K562 (cell line): ENCODE measurements at regions not wholly inside any gene's neighbourhood (a gene's known extent, or its start where the extent isn't known, plus 50 kb on each side); places are given as distances from the start of the nearest gene placed in this dataset.

Experiments
- ATAC-seq: fragments of 200-7000 bp; cut with Tn5 transposase; 3 replicates; pipeline ENCODE4 v1.9.1; 2020; ENCODE audit warnings: moderate library complexity
- BruUV-seq: library from RNA; stranded (reverse); fragments of 400-500 nt; replicated peaks from 2 replicates; lab custom pipeline; 2021; lab: Mats Ljungman, UMichigan
- CTCF ChIA-PET: fragments of 300-600 bp; formaldehyde crosslinking; extraction: SDS; loops from one replicate; lab custom pipeline; 2021; ENCODE audit warnings: low intra/inter-chr PET ratio; lab: Yijun Ruan, JAX
- POLR2A ChIA-PET: fragments of 300-600, 350-650 bp; sonication (Branson Sonifier 250); formaldehyde crosslinking; extraction: SDS; loops from one replicate; lab custom pipeline; 2021; ENCODE audit warnings: antibody characterized with exemption, inconsistent platforms; lab: Yijun Ruan, JAX
- DNase-seq, 4 experiments: peaks; one replicate each; pipeline versions ENCODE4 v3.0.0 to v3.0.0-alpha.2; 2011 to 2018; ENCODE audit warnings: low spot score in 3 of 4, mixed read lengths in 3 of 4; ENCODE audit errors: extremely low read depth in 1 of 4
- FAIRE-seq: peaks from 2 replicates; lab custom pipeline; 2011; peaks lifted over from hg19 to GRCh38; lab: Jason Lieb, UNC
- H2AFZ ChIP-seq: 2 replicates; pipeline ENCODE4 v1.6.0; 2011; ENCODE audit warnings: low read depth, low read length, control low read depth, inconsistent platforms
- H3K27ac ChIP-seq: fragments of 200-600 bp; 3 replicates; pipeline ENCODE4 v1.8.0; 2011; ENCODE audit warnings: low read depth, mild to moderate bottlenecking, control low read depth, inconsistent platforms, low read length, moderate library complexity, mixed read lengths; ENCODE audit errors: extremely low read depth
- H3K27me3 ChIP-seq, 2 experiments: fragments of 300-600 bp in 1 of 2; 2 replicates in 1 of 2; 3 replicates in 1 of 2; pipeline versions ENCODE4 v1.6.0 to v1.8.0; 2011; ENCODE audit warnings: inconsistent platforms in 2 of 2, low read length in 2 of 2, mild to moderate bottlenecking in 1 of 2, mixed read lengths in 1 of 2, moderate library complexity in 1 of 2; ENCODE audit not compliant: control insufficient read depth in 2 of 2, insufficient read depth in 2 of 2
- H3K36me3 ChIP-seq: fragments of 300-600 bp; 3 replicates; pipeline ENCODE4 v1.8.0; 2011; ENCODE audit warnings: mild to moderate bottlenecking, low read length, inconsistent platforms; ENCODE audit not compliant: control insufficient read depth, insufficient read depth
- H3K4me1 ChIP-seq, 2 experiments: fragments of 200-600 bp in 1 of 2; replicated peaks in 1 of 2; 2 replicates in 1 of 2; 3 replicates in 1 of 2; pipeline versions ENCODE4 v1.5.1 to v1.8.0; 2011; ENCODE audit warnings: inconsistent platforms in 2 of 2, low read length in 2 of 2, mild to moderate bottlenecking in 1 of 2, mixed read lengths in 1 of 2, moderate library complexity in 1 of 2; ENCODE audit not compliant: control insufficient read depth in 2 of 2, insufficient read depth in 2 of 2
- H3K4me2 ChIP-seq: 2 replicates; pipeline ENCODE4 v1.6.1; 2011; ENCODE audit warnings: low read length, control low read depth, inconsistent platforms, mixed read lengths; ENCODE audit not compliant: insufficient read depth
- H3K4me3 ChIP-seq: fragments of 200-600 bp; sonication (generic), shearing (Covaris generic); 2 replicates; pipeline ENCODE4 v1.5.1; 2016; ENCODE audit warnings: control low read depth, inconsistent platforms
- H3K79me2 ChIP-seq: fragments of 200-600 bp; 3 replicates; pipeline ENCODE4 v1.8.0; 2011; ENCODE audit warnings: low read length, inconsistent platforms; ENCODE audit not compliant: control insufficient read depth, insufficient read depth
- H3K9ac ChIP-seq, 2 experiments: 2 replicates each; pipeline versions ENCODE4 v1.6.0 to v1.6.1; 2011; ENCODE audit warnings: low read depth in 2 of 2, low read length in 2 of 2, control low read depth in 1 of 2, inconsistent platforms in 1 of 2, mild to moderate bottlenecking in 1 of 2, mixed read lengths in 1 of 2; ENCODE audit not compliant: insufficient read depth in 1 of 2
- H3K9me1 ChIP-seq: one replicate; pipeline ENCODE4 v1.6.0; 2011; ENCODE audit warnings: inconsistent platforms, mild to moderate bottlenecking, low read length, moderate library complexity; ENCODE audit not compliant: control insufficient read depth, insufficient read depth
- H3K9me3 ChIP-seq: replicated peaks from 2 replicates; pipeline ENCODE4 v1.5.1; 2011; ENCODE audit warnings: low read depth, low read length, inconsistent platforms; ENCODE audit not compliant: control insufficient read depth, insufficient read depth
- H4K20me1 ChIP-seq: replicated peaks from 2 replicates; pipeline ENCODE4 v1.6.1; 2011; ENCODE audit warnings: low read length, inconsistent platforms, mixed read lengths; ENCODE audit not compliant: control insufficient read depth, insufficient read depth
- NFRKB ChIP-seq: fragments of 450-650 bp; IDR thresholded peaks from 2 replicates; pipeline ENCODE4 v1.6.1; 2016; ENCODE audit warnings: low read depth
- PHF20 ChIP-seq: fragments of 450-650 bp; IDR thresholded peaks from 2 replicates; pipeline ENCODE4 v1.6.1; 2018; ENCODE audit not compliant: partially characterized antibody
- SMAD3 ChIP-seq: fragments of 450-650 bp; formaldehyde crosslinking; conservative IDR thresholded peaks from 2 replicates; pipeline ENCODE4 v1.4.0; 2020; ENCODE audit warnings: mild to moderate bottlenecking
- WGBS: fragments of 100-300 bp; shearing (Covaris generic); methylation state at CpG from one replicate; pipeline ENCODE4 v1.1.6; 2016; ENCODE audit warnings: low coverage, mixed read lengths; ENCODE audit not compliant: insufficient coverage; ENCODE audit errors: missing lambda C conversion rate; 5-methylcytosine and 5-hydroxymethylcytosine counted together
- in situ Hi-C: fragments of 300-500 bp; cut with MboI; formaldehyde crosslinking; loops from 4 replicates; pipeline ENCODE4 v1.15.0; 2018; ENCODE audit warnings: inconsistent platforms, mixed read lengths
- intact Hi-C: fragments of 100-400 bp; cut with micrococcal nuclease; formaldehyde crosslinking; loops from 2 replicates; pipeline ENCODE4 v1.14.2; 2022
- TF ChIP-seq, protein P1 (sequence below): sonication (generic); formaldehyde crosslinking; IDR thresholded peaks from 2 replicates; pipeline ENCODE4 v1.8.1; 2023; ENCODE audit warnings: mild to moderate bottlenecking, missing genetic modification reagents
- TF ChIP-seq, protein P2 (sequence below): fragments of 250-450 bp; sonication (Bioruptor Pico); IDR thresholded peaks from 2 replicates; pipeline ENCODE4 v1.5.0; 2021; ENCODE audit warnings: mild to moderate bottlenecking, moderate library complexity
- TF ChIP-seq, protein P3 (sequence below): fragments of 200-800 bp; sonication (Bioruptor generic); IDR thresholded peaks from 2 replicates; pipeline ENCODE4 v1.6.1; 2017; ENCODE audit warnings: missing genetic modification characterization, missing compliant biosample characterization
- TF ChIP-seq, protein P4 (sequence below): fragments of 250-450 bp; sonication (Bioruptor Pico); IDR thresholded peaks from 2 replicates; pipeline ENCODE4 v1.8.0; 2021; ENCODE audit warnings: mild to moderate bottlenecking, moderate library complexity
- TF ChIP-seq, protein P5 (sequence below): fragments of 450-650 bp; IDR thresholded peaks from 2 replicates; pipeline ENCODE4 v1.6.1; 2017; ENCODE audit warnings: antibody characterized with exemption

DNA sequence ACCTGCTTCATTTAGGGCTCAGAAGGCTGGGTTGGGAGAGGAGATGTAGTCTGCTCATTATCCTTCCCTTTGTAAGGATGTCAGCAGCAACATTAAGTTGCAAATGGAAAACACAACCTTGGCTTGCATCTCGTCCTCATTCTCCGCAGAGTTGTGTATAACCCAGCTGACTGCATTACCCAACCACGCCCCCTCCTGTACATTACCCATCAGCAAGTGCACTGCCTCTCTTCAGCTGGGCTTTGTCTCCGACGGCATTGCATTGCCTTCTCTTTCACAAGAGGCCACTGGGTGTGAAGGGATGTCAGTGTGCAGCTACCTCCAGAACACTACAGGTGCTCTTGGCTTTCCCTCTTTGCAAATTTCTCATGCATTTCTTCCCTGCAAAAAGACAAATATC is 128.7 kb upstream of the TSHZ2 start:
- in situ Hi-C loops (no loop called here), intact Hi-C loops (no loop called here)
- WGBS: 1% methylated on average over 5 of the region's 5 CpGs
- BruUV-seq: no TSS peak
- Histone ChIP-seq H3K27me3 (peaks cover 0 to 12% of the 10 kb centered on the region in 2 experiments; a peak in 2 of 5 replicates), H3K9me3 (no peaks in the 10 kb centered on the region), H2AFZ (no peak overlapping the region), H3K9ac (no peak overlapping the region), H3K9me1 (no peaks in the 10 kb centered on the region), H3K27ac (no peak overlapping the region), H3K36me3 (no peaks in the 10 kb centered on the region), H3K79me2 (no peaks in the 10 kb centered on the region), H3K4me1 (no peaks in the 10 kb centered on the region), H3K4me2 (no peak overlapping the region), H3K4me3 (no peak overlapping the region), H4K20me1 (no peaks in the 10 kb centered on the region)
- TF ChIP-seq, protein P1, sequence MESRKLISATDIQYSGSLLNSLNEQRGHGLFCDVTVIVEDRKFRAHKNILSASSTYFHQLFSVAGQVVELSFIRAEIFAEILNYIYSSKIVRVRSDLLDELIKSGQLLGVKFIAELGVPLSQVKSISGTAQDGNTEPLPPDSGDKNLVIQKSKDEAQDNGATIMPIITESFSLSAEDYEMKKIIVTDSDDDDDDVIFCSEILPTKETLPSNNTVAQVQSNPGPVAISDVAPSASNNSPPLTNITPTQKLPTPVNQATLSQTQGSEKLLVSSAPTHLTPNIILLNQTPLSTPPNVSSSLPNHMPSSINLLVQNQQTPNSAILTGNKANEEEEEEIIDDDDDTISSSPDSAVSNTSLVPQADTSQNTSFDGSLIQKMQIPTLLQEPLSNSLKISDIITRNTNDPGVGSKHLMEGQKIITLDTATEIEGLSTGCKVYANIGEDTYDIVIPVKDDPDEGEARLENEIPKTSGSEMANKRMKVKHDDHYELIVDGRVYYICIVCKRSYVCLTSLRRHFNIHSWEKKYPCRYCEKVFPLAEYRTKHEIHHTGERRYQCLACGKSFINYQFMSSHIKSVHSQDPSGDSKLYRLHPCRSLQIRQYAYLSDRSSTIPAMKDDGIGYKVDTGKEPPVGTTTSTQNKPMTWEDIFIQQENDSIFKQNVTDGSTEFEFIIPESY (CRISPR knock-in tag): no peak
- TF ChIP-seq NFRKB (no peak), PHF20 (no peak), SMAD3 (CRISPR knock-in tag) (no peak)
- TF ChIP-seq, protein P2, sequence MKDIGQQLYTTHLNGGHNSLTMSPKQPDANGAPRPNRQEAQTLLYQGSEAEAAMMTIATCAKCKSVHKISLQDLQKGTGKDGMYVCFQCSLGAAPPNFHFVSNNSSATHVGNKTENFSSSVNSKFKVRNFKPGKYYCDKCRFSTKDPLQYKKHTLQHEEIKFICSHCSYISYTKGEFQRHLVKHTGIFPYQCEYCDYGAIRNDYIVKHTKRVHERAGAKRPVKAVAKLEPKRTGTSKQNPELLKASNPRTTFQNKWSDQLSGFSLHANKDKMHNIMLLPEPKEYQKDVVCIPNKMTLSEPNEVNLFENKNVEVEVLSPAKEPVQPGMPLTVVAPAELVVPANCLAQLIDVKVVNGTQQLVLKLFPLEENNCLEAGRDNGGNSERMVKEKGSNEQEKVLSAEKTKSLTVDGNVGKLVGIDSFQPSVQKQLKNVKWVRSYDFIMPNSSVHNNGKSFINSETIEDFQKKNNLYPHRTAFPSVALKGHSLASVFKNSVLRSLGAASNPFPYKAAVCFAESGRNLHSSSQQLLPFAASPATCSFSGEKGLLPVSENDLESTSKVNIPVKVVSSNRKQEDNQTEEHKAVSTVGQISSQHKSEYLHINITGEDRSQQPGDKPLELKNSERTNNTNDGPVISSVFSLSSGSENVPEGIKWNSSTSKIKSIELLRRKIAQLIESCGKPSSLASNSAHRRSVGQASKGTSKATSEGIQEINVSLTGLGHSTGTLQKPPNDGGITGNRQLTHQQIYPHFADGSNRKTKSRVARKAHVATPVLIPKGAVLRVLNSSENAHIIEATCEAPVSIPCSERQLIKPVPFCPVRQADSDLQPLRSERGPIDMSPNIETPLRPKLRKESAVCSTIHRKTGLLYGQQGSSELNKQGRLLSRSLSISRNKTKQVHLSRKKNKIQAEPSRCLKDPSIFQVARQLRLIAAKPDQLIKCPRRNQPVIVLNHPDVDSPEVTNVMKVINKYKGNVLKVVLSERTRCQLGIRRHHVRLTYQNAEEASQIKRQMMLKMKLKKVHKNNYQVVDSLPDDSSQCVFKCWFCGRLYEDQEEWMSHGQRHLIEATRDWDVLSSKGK (CRISPR knock-in tag): no peak
- TF ChIP-seq, protein P3, sequence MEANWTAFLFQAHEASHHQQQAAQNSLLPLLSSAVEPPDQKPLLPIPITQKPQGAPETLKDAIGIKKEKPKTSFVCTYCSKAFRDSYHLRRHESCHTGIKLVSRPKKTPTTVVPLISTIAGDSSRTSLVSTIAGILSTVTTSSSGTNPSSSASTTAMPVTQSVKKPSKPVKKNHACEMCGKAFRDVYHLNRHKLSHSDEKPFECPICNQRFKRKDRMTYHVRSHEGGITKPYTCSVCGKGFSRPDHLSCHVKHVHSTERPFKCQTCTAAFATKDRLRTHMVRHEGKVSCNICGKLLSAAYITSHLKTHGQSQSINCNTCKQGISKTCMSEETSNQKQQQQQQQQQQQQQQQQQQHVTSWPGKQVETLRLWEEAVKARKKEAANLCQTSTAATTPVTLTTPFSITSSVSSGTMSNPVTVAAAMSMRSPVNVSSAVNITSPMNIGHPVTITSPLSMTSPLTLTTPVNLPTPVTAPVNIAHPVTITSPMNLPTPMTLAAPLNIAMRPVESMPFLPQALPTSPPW (CRISPR knock-in tag): no peak
- TF ChIP-seq, protein P4, sequence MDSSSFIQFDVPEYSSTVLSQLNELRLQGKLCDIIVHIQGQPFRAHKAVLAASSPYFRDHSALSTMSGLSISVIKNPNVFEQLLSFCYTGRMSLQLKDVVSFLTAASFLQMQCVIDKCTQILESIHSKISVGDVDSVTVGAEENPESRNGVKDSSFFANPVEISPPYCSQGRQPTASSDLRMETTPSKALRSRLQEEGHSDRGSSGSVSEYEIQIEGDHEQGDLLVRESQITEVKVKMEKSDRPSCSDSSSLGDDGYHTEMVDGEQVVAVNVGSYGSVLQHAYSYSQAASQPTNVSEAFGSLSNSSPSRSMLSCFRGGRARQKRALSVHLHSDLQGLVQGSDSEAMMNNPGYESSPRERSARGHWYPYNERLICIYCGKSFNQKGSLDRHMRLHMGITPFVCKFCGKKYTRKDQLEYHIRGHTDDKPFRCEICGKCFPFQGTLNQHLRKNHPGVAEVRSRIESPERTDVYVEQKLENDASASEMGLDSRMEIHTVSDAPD (CRISPR knock-in tag): no peak
- TF ChIP-seq, protein P5, sequence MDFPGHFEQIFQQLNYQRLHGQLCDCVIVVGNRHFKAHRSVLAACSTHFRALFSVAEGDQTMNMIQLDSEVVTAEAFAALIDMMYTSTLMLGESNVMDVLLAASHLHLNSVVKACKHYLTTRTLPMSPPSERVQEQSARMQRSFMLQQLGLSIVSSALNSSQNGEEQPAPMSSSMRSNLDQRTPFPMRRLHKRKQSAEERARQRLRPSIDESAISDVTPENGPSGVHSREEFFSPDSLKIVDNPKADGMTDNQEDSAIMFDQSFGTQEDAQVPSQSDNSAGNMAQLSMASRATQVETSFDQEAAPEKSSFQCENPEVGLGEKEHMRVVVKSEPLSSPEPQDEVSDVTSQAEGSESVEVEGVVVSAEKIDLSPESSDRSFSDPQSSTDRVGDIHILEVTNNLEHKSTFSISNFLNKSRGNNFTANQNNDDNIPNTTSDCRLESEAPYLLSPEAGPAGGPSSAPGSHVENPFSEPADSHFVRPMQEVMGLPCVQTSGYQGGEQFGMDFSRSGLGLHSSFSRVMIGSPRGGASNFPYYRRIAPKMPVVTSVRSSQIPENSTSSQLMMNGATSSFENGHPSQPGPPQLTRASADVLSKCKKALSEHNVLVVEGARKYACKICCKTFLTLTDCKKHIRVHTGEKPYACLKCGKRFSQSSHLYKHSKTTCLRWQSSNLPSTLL: no peak
- POLR2A ChIA-PET: no interaction called here
- no peak for ATAC-seq
- no peak for FAIRE-seq
- DNase-seq: no peak
- CTCF ChIA-PET: no interaction called here
